22Rv1 (cell line): ENCODE measurements at regions not wholly inside any gene's neighbourhood (a gene's known extent, or its start where the extent isn't known, plus 50 kb on each side); places are given as distances from the start of the nearest gene placed in this dataset.
A peak's percentile ranks its signal among the peaks of the same experiment; 100 is the strongest.

Source experiments
- CTCF ChIP-seq: fragments of 450-650 bp; IDR thresholded peaks from 2 replicates; pipeline ENCODE4 v1.5.1; 2017; ENCODE audit warnings: mild to moderate bottlenecking
- ZFX ChIP-seq: fragments of 450-650 bp; IDR thresholded peaks from 2 replicates; pipeline ENCODE4 v1.6.1; 2017; ENCODE audit warnings: antibody characterized with exemption, borderline replicate concordance

- TF ChIP-seq CTCF, result peak; percentile 58
- no peak for TF ChIP-seq ZFX
These were observed 91.5 kb downstream of the XCL2 start for GRCh38 chr1:168452329-168452728.
